Liver (tissue), 3 donors: ENCODE measurements at regions not wholly inside any gene's neighbourhood (a gene's known extent, or its start where the extent isn't known, plus 50 kb on each side); places are given as distances from the start of the nearest gene placed in this dataset.

Source experiments
- JUND ChIP-seq, 2 donors: IDR thresholded peaks; 2 replicates each; pipeline ENCODE4 v1.6.1; 2016; ENCODE audit warnings: antibody characterized with exemption in 2 of 2
- NR2F2 ChIP-seq: IDR thresholded peaks from 2 replicates; pipeline ENCODE4 v1.6.1; 2016; ENCODE audit warnings: antibody characterized with exemption
- SP1 ChIP-seq: IDR thresholded peaks from 2 replicates; pipeline ENCODE4 v1.6.1; 2018; ENCODE audit warnings: antibody characterized with exemption, mild to moderate bottlenecking
- TF ChIP-seq, protein P1 (sequence below): fragments of 150-350 bp; IDR thresholded peaks from 2 replicates; pipeline ENCODE4 v1.5.1; 2017; ENCODE audit warnings: improper control_type of control experiment, low read depth, low read length; ENCODE audit not compliant: missing input control
- TF ChIP-seq, protein P2 (sequence below): IDR thresholded peaks from 2 replicates; pipeline ENCODE4 v1.6.1; 2016; ENCODE audit warnings: antibody characterized with exemption, mild to moderate bottlenecking
- donor health status: healthy.
- donor health status: healthy.

DNA sequence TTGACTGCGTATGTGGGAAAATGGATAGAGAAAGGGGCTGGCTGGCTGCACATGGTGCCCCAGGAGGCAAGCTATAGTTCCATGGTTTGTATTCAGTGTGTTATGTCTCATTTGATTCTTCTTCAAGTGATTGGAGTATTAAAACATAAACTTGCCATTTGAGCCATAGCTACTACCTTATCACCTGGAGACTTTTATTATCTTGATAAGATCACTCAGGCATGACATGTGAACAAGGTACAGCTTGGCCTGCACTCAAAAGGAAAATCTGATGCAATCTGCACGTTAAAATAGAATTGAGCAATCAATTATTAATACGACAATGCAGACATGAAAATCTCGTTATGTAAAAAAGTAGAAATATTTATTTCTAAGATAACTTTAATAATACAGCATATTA lies 116.9 kb downstream of the RND3 start:
- TF ChIP-seq, protein P1, sequence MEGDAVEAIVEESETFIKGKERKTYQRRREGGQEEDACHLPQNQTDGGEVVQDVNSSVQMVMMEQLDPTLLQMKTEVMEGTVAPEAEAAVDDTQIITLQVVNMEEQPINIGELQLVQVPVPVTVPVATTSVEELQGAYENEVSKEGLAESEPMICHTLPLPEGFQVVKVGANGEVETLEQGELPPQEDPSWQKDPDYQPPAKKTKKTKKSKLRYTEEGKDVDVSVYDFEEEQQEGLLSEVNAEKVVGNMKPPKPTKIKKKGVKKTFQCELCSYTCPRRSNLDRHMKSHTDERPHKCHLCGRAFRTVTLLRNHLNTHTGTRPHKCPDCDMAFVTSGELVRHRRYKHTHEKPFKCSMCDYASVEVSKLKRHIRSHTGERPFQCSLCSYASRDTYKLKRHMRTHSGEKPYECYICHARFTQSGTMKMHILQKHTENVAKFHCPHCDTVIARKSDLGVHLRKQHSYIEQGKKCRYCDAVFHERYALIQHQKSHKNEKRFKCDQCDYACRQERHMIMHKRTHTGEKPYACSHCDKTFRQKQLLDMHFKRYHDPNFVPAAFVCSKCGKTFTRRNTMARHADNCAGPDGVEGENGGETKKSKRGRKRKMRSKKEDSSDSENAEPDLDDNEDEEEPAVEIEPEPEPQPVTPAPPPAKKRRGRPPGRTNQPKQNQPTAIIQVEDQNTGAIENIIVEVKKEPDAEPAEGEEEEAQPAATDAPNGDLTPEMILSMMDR, result no peak
- TF ChIP-seq, protein P2, sequence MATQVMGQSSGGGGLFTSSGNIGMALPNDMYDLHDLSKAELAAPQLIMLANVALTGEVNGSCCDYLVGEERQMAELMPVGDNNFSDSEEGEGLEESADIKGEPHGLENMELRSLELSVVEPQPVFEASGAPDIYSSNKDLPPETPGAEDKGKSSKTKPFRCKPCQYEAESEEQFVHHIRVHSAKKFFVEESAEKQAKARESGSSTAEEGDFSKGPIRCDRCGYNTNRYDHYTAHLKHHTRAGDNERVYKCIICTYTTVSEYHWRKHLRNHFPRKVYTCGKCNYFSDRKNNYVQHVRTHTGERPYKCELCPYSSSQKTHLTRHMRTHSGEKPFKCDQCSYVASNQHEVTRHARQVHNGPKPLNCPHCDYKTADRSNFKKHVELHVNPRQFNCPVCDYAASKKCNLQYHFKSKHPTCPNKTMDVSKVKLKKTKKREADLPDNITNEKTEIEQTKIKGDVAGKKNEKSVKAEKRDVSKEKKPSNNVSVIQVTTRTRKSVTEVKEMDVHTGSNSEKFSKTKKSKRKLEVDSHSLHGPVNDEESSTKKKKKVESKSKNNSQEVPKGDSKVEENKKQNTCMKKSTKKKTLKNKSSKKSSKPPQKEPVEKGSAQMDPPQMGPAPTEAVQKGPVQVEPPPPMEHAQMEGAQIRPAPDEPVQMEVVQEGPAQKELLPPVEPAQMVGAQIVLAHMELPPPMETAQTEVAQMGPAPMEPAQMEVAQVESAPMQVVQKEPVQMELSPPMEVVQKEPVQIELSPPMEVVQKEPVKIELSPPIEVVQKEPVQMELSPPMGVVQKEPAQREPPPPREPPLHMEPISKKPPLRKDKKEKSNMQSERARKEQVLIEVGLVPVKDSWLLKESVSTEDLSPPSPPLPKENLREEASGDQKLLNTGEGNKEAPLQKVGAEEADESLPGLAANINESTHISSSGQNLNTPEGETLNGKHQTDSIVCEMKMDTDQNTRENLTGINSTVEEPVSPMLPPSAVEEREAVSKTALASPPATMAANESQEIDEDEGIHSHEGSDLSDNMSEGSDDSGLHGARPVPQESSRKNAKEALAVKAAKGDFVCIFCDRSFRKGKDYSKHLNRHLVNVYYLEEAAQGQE, result no peak
- TF ChIP-seq JUND (IDR thresholded peaks at IDR 0.05) (no peak), NR2F2 (no peak), SP1 (no peak)
